Karpas-422 (cell line): ENCODE measurements at regions not wholly inside any gene's neighbourhood (a gene's known extent, or its start where the extent isn't known, plus 50 kb on each side); places are given as distances from the start of the nearest gene placed in this dataset.

Experiments used
- DNase-seq: peaks from one replicate; pipeline ENCODE4 v3.0.0-alpha.2; 2015
- H2AFZ ChIP-seq: fragments of 200-600 bp; sonication (generic); 2 replicates; pipeline ENCODE4 v1.6.1; 2014; ENCODE audit warnings: antibody characterized with exemption, low read length, mixed read lengths
- H3K27ac ChIP-seq: fragments of 200-600 bp; sonication (generic); 2 replicates; pipeline ENCODE4 v1.5.1; 2014; ENCODE audit warnings: mild to moderate bottlenecking, low read length, moderate library complexity
- H3K27me3 ChIP-seq: fragments of 200-600 bp; sonication (generic); 2 replicates; pipeline ENCODE4 v1.6.1; 2014; ENCODE audit warnings: low read length, mixed read lengths
- H3K36me3 ChIP-seq: fragments of 200-600 bp; sonication (generic); 2 replicates; pipeline ENCODE4 v1.6.1; 2014; ENCODE audit warnings: low read length, mixed read lengths; ENCODE audit not compliant: insufficient read depth
- H3K4me1 ChIP-seq: fragments of 200-600 bp; sonication (generic); 2 replicates; pipeline ENCODE4 v1.6.1; 2014; ENCODE audit warnings: mild to moderate bottlenecking, low read length, mixed read lengths
- H3K4me2 ChIP-seq: fragments of 200-600 bp; sonication (generic); 2 replicates; pipeline ENCODE4 v1.6.1; 2014; ENCODE audit warnings: low read length, low read depth, mild to moderate bottlenecking; ENCODE audit not compliant: poor library complexity, severe bottlenecking
- H3K4me3 ChIP-seq: fragments of 200-600 bp; sonication (generic); 2 replicates; pipeline ENCODE4 v1.5.1; 2014; ENCODE audit warnings: mild to moderate bottlenecking, antibody characterized with exemption, low read length, mixed read lengths
- H3K79me2 ChIP-seq: fragments of 200-600 bp; sonication (generic); 2 replicates; pipeline ENCODE4 v1.6.1; 2014; ENCODE audit warnings: mild to moderate bottlenecking, low read length, mixed read lengths
- H3K9ac ChIP-seq: fragments of 200-600 bp; sonication (generic); 2 replicates; pipeline ENCODE4 v1.6.0; 2014; ENCODE audit warnings: low read length
- H3K9me2 ChIP-seq: fragments of 200-600 bp; sonication (generic), shearing (Covaris generic); replicated peaks from 2 replicates; pipeline ENCODE4 v1.6.0; 2014; ENCODE audit warnings: mild to moderate bottlenecking, low read length, moderate library complexity; ENCODE audit not compliant: insufficient read depth
- H3K9me3 ChIP-seq: fragments of 300-700, 200-600 bp; sonication (generic); 2 replicates; pipeline ENCODE4 v1.6.1; 2014; ENCODE audit warnings: low read length, mixed read lengths
- H4K20me1 ChIP-seq: fragments of 200-600 bp; sonication (generic); 2 replicates; pipeline ENCODE4 v1.6.1; 2014; ENCODE audit warnings: mild to moderate bottlenecking, antibody characterized with exemption, low read length, low read depth; ENCODE audit not compliant: insufficient read depth

DNA sequence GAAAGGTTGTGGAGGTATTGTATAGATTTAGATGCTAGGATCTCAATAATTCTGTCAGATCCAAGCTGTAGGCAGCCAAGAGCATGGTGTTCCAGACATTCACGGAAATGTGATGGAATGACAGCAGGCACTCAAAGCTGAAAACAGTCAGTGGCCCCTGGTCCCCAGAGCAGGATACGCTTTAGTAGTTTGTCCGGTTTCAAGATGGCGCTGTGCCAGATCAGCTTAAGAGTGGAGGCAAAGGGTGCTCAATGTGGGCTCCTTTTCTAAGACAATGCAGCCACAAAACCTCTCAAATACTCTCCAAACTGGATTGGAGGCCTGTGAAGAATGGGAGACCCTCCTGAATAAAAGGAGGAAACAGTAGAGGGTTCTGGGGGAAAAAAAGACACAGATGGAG, 291.2 kb upstream of the HS3ST1 start:
- Histone ChIP-seq H3K9ac (no peak overlapping the region), H3K4me2 (no peak overlapping the region), H3K4me3 (no peak overlapping the region), H3K9me3 (peaks cover 25% of the 10 kb centered on the region), H3K27me3 (no peaks in the 10 kb centered on the region), H3K9me2 (no peaks in the 10 kb centered on the region), H4K20me1 (no peaks in the 10 kb centered on the region), H3K79me2 (no peaks in the 10 kb centered on the region), H2AFZ (no peak overlapping the region), H3K27ac (no peak overlapping the region), H3K4me1 (no peaks in the 10 kb centered on the region), H3K36me3 (no peaks in the 10 kb centered on the region)
- no peak for DNase-seq

DNA sequence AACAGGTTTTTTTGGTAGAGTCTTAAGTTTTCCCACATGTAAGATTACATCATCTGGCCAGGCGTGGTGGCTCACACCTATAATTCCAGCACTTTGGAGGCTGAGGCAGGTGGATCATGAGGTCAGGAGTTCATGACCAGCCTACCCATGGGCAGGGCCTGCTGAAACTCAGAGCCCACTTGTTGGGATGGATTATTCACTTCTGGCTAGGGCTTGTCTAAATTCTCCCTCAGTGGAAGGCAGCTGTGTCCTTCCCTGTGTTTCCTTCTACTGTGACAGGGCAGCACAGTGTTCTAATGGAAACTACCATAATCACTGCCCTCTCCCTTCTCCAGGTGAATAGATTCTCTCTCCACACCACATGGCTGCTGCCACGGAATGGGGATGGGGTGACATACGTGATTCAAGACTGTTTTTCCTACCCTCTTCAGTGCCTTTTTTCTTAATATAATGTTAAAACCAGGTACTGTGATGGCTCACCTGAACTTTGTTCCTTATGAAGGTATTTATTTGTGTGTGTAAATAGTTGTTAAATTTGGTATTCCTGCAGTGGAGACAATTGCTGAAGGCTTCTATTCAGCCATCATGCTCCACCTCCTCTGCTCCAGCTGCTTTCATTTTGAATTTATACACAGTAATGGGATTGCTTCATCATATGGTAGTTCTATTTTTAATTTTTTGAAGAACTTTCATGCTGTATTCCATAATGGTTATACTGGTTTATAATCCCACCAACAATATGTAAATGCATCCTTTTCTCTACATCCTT, 287.2 kb upstream of the HS3ST1 start:
- DNase-seq: no peak
- Histone ChIP-seq H3K9me2 (no peaks in the 10 kb centered on the region), H3K36me3 (no peaks in the 10 kb centered on the region), H3K4me1 (no peaks in the 10 kb centered on the region), H3K27me3 (no peaks in the 10 kb centered on the region), H3K4me2 (no peak overlapping the region), H4K20me1 (no peaks in the 10 kb centered on the region), H2AFZ (no peak overlapping the region), H3K27ac (no peak overlapping the region), H3K4me3 (no peak overlapping the region), H3K79me2 (no peaks in the 10 kb centered on the region), H3K9me3 (peaks cover 26% of the 10 kb centered on the region), H3K9ac (no peak overlapping the region)

DNA sequence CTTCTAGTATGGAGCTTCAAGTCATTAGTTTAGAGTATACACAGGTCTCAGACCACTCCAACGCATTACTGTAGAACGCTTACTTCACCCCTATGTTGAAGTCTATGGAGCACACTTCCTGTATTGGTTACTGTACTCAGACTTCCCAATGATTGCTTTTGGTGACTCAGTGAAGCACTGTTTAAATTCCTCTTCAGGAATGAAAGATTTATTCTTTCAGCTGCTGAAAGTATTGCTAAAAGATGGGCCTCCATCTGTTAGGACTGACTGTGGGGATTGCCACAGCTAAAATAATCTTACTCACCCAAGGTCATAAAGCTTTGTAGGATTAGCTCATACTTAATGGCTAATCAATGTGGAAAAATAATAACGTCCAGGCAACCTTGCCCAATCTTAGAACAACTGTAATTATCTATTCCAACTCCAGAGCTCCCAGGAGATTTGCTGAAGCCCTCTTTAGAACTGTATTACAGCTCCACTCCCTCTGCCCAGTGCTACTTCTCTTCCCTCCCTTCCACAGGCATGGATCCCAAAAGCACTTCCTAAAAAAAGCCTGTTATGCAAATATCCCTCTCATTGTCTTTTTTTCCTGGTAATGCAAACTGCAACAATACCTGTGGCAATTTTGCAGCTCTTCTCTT, 281.9 kb upstream of the HS3ST1 start:
- Histone ChIP-seq H3K9ac (no peak overlapping the region), H3K4me2 (no peak overlapping the region), H3K9me3 (peaks cover 12% of the 10 kb centered on the region), H3K4me1 (no peaks in the 10 kb centered on the region), H3K27ac (no peak overlapping the region), H3K4me3 (no peak overlapping the region), H4K20me1 (no peaks in the 10 kb centered on the region), H3K9me2 (no peaks in the 10 kb centered on the region), H3K79me2 (no peaks in the 10 kb centered on the region), H3K27me3 (no peaks in the 10 kb centered on the region), H3K36me3 (no peaks in the 10 kb centered on the region), H2AFZ (no peak overlapping the region)
- DNase-seq: no peak

DNA sequence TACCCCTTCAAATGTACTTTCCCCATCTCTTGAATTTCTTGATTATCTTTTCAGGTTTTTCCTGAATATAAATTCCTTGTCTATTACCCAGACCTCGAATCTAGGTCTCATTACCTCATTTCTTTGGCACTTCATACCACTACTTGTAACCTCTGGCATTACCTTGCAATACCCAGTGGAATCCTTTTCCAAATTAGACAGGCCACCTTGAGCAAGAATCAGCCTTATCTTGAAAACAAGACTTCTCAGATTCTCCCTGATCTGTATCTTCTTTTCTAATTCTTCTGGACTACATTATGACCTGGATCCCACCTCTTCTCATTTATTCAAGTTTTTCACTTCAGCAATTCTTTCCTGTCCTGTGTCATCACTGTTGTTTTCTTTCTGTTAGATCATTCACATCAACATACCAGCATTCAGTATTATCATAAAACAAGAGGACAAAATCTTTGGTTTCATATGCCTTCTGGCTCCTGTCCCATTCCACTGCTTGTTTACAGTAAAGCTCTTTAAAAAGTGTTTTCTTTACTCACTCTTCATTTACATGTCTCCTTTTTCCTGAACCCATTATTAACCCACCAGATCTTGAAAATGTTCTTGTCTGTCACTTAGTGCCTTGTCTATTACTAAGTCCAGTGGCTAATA, 275.6 kb upstream of the HS3ST1 start:
- H3K9ac ChIP-seq: no peak overlapping the region
- no peak overlapping the region for H3K4me2 ChIP-seq
- H3K27me3 ChIP-seq: no peaks in the 10 kb centered on the region
- H3K9me2 ChIP-seq: no peaks in the 10 kb centered on the region
- H3K9me3 ChIP-seq: peaks cover 13% of the 10 kb centered on the region
- no peak for DNase-seq
- H2AFZ ChIP-seq: no peak overlapping the region
- no peaks in the 10 kb centered on the region for H4K20me1 ChIP-seq
- no peaks in the 10 kb centered on the region for H3K79me2 ChIP-seq
- H3K36me3 ChIP-seq: no peaks in the 10 kb centered on the region
- no peak overlapping the region for H3K4me3 ChIP-seq
- no peaks in the 10 kb centered on the region for H3K4me1 ChIP-seq
- H3K27ac ChIP-seq: no peak overlapping the region

DNA sequence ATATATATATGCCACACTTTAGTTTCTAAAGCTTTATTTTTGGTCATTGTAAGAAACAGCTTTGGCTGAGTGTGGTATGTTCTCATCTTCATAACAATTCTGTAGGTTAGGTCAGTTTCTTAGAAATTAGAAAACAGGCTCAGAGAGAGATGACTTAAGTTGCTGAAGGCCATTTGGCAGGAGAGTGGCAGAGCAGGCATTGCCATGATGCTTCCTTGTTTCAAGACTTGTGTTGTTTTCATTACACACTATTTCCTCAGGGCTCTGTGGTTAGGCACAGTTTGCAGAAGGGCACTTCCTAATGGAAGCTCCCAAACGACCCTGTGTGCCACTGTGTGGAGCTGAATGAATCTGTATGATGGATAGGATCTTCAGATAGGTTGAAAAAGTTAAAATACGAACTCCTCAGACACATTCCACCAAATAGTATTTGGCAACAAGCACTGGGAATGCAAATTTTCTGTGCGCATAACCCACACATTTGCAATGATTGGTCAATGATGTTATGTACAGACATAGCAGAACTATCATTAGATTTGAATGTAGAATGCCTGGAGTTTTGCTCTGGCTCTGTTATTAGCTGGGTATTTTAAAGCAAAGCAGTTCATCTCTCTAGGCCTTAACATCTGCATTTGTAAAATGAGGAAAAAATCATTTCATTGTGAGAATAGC, 274.3 kb upstream of the HS3ST1 start:
- H3K9ac ChIP-seq: no peak overlapping the region
- peaks cover 13% of the 10 kb centered on the region for H3K9me3 ChIP-seq
- no peaks in the 10 kb centered on the region for H3K9me2 ChIP-seq
- H3K4me2 ChIP-seq: no peak overlapping the region
- H4K20me1 ChIP-seq: no peaks in the 10 kb centered on the region
- H3K4me1 ChIP-seq: no peaks in the 10 kb centered on the region
- H3K27ac ChIP-seq: no peak overlapping the region
- H2AFZ ChIP-seq: no peak overlapping the region
- no peak overlapping the region for H3K4me3 ChIP-seq
- no peaks in the 10 kb centered on the region for H3K27me3 ChIP-seq
- H3K36me3 ChIP-seq: no peaks in the 10 kb centered on the region
- no peak for DNase-seq
- no peaks in the 10 kb centered on the region for H3K79me2 ChIP-seq

DNA sequence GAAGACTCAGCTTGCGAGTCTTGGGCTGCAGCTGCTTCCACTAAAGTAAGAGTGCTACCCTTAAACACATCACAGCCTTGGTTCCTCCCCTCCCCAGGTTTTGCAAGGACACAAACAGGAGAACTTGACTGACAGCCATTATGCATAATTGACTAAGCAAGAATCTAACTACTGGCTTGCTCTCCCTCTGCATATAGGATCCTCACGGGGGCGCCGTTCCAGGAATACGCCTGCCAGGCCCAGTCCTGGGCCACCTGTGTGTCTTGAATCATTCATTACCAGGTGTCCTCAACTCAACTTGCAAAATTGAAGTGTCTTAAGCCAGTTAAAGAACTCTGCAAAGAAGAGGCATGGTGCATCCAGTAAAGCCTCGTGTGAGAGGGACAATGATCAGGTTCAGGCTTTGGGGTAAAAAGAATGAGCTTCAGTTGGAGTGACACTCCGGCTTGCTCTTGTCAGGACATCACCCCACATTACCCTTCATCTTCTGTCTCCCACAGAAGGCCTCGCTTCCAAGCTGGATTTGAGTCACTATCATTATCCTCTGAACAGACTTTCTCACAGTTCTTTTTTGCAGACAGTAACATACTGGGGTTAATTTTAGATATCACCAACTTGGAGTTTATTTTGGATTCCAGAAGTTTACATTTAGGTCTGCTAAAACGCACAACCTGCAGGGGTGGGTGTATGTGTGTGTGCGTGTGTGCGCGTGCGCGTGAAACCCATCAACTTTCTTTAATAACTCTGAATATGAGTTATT, 273.5 kb upstream of the HS3ST1 start:
- no peaks in the 10 kb centered on the region for H3K4me1 ChIP-seq
- H3K36me3 ChIP-seq: no peaks in the 10 kb centered on the region
- no peak for DNase-seq
- peaks cover 13% of the 10 kb centered on the region for H3K9me3 ChIP-seq
- no peaks in the 10 kb centered on the region for H4K20me1 ChIP-seq
- H3K9ac ChIP-seq: no peak overlapping the region
- no peak overlapping the region for H2AFZ ChIP-seq
- H3K27ac ChIP-seq: no peak overlapping the region
- no peaks in the 10 kb centered on the region for H3K9me2 ChIP-seq
- H3K4me3 ChIP-seq: no peak overlapping the region
- no peak overlapping the region for H3K4me2 ChIP-seq
- no peaks in the 10 kb centered on the region for H3K27me3 ChIP-seq
- no peaks in the 10 kb centered on the region for H3K79me2 ChIP-seq

DNA sequence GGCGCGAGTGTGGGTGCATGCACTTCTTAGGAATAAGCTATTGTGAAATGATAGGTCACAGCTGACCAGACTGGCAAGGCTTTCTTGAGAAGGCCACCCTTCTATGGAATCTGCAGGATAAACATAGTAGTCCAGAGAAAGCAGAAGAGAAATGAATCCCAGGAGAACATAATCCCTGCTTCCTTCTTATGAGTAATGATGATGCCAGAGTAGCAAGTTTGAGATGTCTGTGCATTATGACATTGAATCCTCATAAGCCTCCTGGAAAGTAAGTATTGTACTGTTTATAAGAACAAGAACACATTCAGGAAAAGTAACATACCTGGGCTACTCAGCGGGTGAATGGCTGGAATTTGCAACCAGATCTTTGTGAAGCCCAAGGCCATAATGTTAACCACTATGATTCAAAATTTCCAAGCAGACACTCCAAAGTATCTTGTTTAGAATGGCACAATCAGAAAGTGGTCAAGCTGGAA, 272.1 kb upstream of the HS3ST1 start:
- H3K4me2 ChIP-seq: no peak overlapping the region
- H3K4me3 ChIP-seq: no peak overlapping the region
- H3K9me3 ChIP-seq: peaks cover 17% of the 10 kb centered on the region
- H3K9ac ChIP-seq: no peak overlapping the region
- no peak overlapping the region for H3K27ac ChIP-seq
- no peaks in the 10 kb centered on the region for H3K27me3 ChIP-seq
- no peaks in the 10 kb centered on the region for H3K79me2 ChIP-seq
- no peak for DNase-seq
- no peaks in the 10 kb centered on the region for H3K9me2 ChIP-seq
- no peak overlapping the region for H2AFZ ChIP-seq
- H3K36me3 ChIP-seq: no peaks in the 10 kb centered on the region
- H4K20me1 ChIP-seq: no peaks in the 10 kb centered on the region
- no peaks in the 10 kb centered on the region for H3K4me1 ChIP-seq
